Endothelial cell of umbilical vein (primary cell): ENCODE measurements at regions not wholly inside any gene's neighbourhood (a gene's known extent, or its start where the extent isn't known, plus 50 kb on each side); places are given as distances from the start of the nearest gene placed in this dataset.

Experiments
- BruUV-seq: library from RNA; stranded (reverse); fragments of 400-500 nt; replicated peaks from 2 replicates; lab custom pipeline; 2021; lab: Mats Ljungman, UMichigan
- CTCF ChIA-PET: fragments of 300-600, 350-600 bp; sonication (Branson Sonifier 250); formaldehyde crosslinking; loops from one replicate; lab custom pipeline; 2021; ENCODE audit warnings: antibody characterized with exemption, inconsistent platforms; lab: Charles Lee
- POLR2A ChIA-PET: fragments of 300-600, 350-600 bp; sonication (Branson Sonifier 250); formaldehyde crosslinking; loops from one replicate; lab custom pipeline; 2021; ENCODE audit warnings: antibody characterized with exemption, inconsistent platforms; lab: Charles Lee
- DNase-seq: peaks from one replicate; pipeline ENCODE4 v3.0.0-alpha.2; 2011; ENCODE audit warnings: low read depth, low spot score
- FAIRE-seq: peaks from 2 replicates; lab custom pipeline; 2011; peaks lifted over from hg19 to GRCh38; lab: Jason Lieb, UNC
- H2AFZ ChIP-seq: 2 replicates; pipeline ENCODE4 v1.6.0; 2012; ENCODE audit warnings: low read depth, low read length, control low read depth, inconsistent platforms
- H3K27ac ChIP-seq: 2 replicates; pipeline ENCODE4 v1.5.1; 2011; ENCODE audit warnings: low read depth, mild to moderate bottlenecking, control low read depth, low read length, moderate library complexity; ENCODE audit not compliant: insufficient read depth
- H3K27me3 ChIP-seq, 2 experiments: 2 replicates each; pipeline versions ENCODE4 v1.6.0 to v1.6.1; 2011; ENCODE audit warnings: low read length in 2 of 2, mixed read lengths in 1 of 2; ENCODE audit not compliant: control insufficient read depth in 2 of 2, insufficient read depth in 2 of 2
- H3K36me3 ChIP-seq, 2 experiments: 2 replicates in 1 of 2; 3 replicates in 1 of 2; pipeline ENCODE4 v1.5.1; 2011; ENCODE audit warnings: low read length in 2 of 2, mild to moderate bottlenecking in 1 of 2, moderate library complexity in 1 of 2; ENCODE audit not compliant: control insufficient read depth in 2 of 2, insufficient read depth in 2 of 2; ENCODE audit errors: extremely low read depth in 1 of 2
- H3K4me1 ChIP-seq: 3 replicates; pipeline ENCODE4 v1.5.1; 2011; ENCODE audit warnings: mild to moderate bottlenecking, low read length; ENCODE audit not compliant: control insufficient read depth, insufficient read depth; ENCODE audit errors: extremely low read depth
- H3K4me2 ChIP-seq: 2 replicates; pipeline ENCODE4 v1.6.1; 2011; ENCODE audit warnings: low read length, control low read depth, mixed read lengths; ENCODE audit not compliant: insufficient read depth
- H3K4me3 ChIP-seq, 3 experiments: fragments of 200-600 bp in 1 of 3; sonication (generic), shearing (Covaris generic) in 1 of 3; replicated peaks in 1 of 3; 2 replicates each; pipeline ENCODE4 v1.5.1; 2011 to 2016; ENCODE audit warnings: control low read depth in 3 of 3, low read length in 3 of 3, mild to moderate bottlenecking in 2 of 3, inconsistent platforms in 1 of 3, low read depth in 1 of 3, moderate library complexity in 1 of 3; ENCODE audit not compliant: insufficient read depth in 1 of 3
- H3K79me2 ChIP-seq: 2 replicates; pipeline ENCODE4 v1.6.0; 2012; ENCODE audit warnings: low read length, inconsistent platforms; ENCODE audit not compliant: control insufficient read depth, insufficient read depth
- H3K9ac ChIP-seq: replicated peaks from 2 replicates; pipeline ENCODE3; 2011; ENCODE audit warnings: low read length, control low read depth; ENCODE audit not compliant: insufficient read depth; ENCODE audit errors: extremely low read depth
- H3K9me1 ChIP-seq: replicated peaks from 3 replicates; pipeline ENCODE4 v1.6.0; 2011; ENCODE audit warnings: mild to moderate bottlenecking, low read length; ENCODE audit not compliant: control insufficient read depth, insufficient read depth; ENCODE audit errors: extremely low read depth
- H3K9me3 ChIP-seq: replicated peaks from 2 replicates; pipeline ENCODE4 v1.5.1; 2012; ENCODE audit warnings: low read length, inconsistent platforms; ENCODE audit not compliant: control insufficient read depth, insufficient read depth
- H4K20me1 ChIP-seq: replicated peaks from 2 replicates; pipeline ENCODE3; 2011; ENCODE audit warnings: mild to moderate bottlenecking, low read length; ENCODE audit not compliant: control insufficient read depth, insufficient read depth; ENCODE audit errors: extremely low read depth
- EZH2 ChIP-seq: IDR thresholded peaks from 2 replicates; pipeline ENCODE4 v1.6.1; 2012; ENCODE audit warnings: borderline replicate concordance, low read depth, mild to moderate bottlenecking, moderate library complexity, low read length, inconsistent platforms; ENCODE audit not compliant: severe bottlenecking
- FOS ChIP-seq: IDR thresholded peaks from 2 replicates; pipeline ENCODE4 v1.6.1; 2011; ENCODE audit warnings: mild to moderate bottlenecking, low read length, moderate library complexity, borderline replicate concordance; ENCODE audit not compliant: insufficient read depth
- GATA2 ChIP-seq: IDR thresholded peaks from 2 replicates; pipeline ENCODE4 v1.7.0; 2011; ENCODE audit warnings: low read depth, mild to moderate bottlenecking, moderate library complexity, mixed read lengths, low read length; ENCODE audit not compliant: insufficient read length, insufficient read depth
- JUN ChIP-seq: IDR thresholded peaks from 2 replicates; pipeline ENCODE4 v1.6.1; 2011; ENCODE audit warnings: borderline replicate concordance, low read depth; ENCODE audit not compliant: insufficient read length, insufficient read depth
- MYC ChIP-seq: IDR thresholded peaks from one replicate; pipeline ENCODE4 v1.6.1; 2011; ENCODE audit warnings: mild to moderate bottlenecking, low read depth, low read length
- POLR2A ChIP-seq: IDR thresholded peaks from 2 replicates; pipeline ENCODE4 v1.6.1; 2012; ENCODE audit warnings: low read depth, mild to moderate bottlenecking, control low read depth, low read length
- POLR2AphosphoS5 ChIP-seq: IDR thresholded peaks from 2 replicates; pipeline ENCODE4 v1.6.1; 2012; ENCODE audit warnings: low read depth, mild to moderate bottlenecking, control low read depth, low read length, moderate library complexity; ENCODE audit not compliant: insufficient read depth
- dilution Hi-C: fragments of 300-500 bp; cut with MboI; formaldehyde crosslinking; loops from one replicate; pipeline ENCODE4 v1.15.0; 2019; ENCODE audit warnings: low sequenced_read_pairs; ENCODE audit not compliant: extremely low pct_ligation_motif_present
- intact Hi-C: fragments of 100-400 bp; cut with micrococcal nuclease; formaldehyde crosslinking; loops from one replicate; pipeline ENCODE4 v1.10.0; 2022
- TF ChIP-seq, protein P1 (sequence below): IDR thresholded peaks from 2 replicates; pipeline ENCODE4 v1.6.1; 2011; ENCODE audit not compliant: insufficient read depth, insufficient read length
- TF ChIP-seq, protein P2 (sequence below), 2 donors: IDR thresholded peaks; 1 replicate in 1 of 2; 2 replicates in 1 of 2; pipeline ENCODE4 v1.5.1; 2011; ENCODE audit warnings: low read length in 2 of 2, mild to moderate bottlenecking in 2 of 2, moderate library complexity in 2 of 2, control low read depth in 1 of 2, inconsistent platforms in 1 of 2, low read depth in 1 of 2; ENCODE audit not compliant: insufficient read depth in 1 of 2; ENCODE audit errors: extremely low read depth in 1 of 2

DNA sequence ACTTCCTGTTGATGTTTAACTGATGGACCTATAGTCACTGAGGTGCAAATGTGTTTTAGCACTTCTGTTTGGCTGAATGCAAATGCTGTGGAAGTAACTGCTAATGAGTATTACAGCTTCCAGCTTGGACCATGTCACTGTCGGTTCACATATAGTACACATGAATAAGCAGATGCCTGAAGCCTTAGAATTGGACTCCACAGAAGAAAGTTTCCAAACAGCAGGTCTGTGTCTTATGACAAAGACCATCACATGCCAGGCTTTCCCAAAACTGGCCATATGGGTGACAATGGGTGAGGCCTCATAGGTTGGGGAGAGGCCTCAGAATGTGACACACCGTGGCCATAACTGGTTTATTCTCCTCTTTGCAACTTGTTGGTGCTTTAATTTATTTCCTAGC, 241.8 kb downstream of the WNT5A start:
- no peak for DNase-seq
- FAIRE-seq = no peak

DNA sequence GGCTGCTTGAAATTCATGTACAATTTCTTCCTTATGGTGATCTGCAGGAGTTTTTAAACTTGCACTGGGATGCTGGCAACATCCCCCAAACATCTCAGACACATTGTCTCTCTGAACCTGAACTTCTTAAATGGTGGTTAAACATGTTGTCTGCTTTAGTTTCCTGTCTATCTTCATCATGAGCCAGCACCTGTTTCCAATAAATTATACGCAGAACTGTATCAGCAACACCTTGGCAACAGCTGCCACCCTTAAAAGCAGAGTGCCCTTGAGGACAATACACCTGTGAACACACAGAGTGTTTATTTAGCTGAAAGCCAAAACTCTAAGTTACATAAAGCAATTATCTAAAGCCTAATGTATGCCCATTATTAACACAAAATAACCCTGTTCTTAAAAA, 242.9 kb downstream of the WNT5A start:
- Histone ChIP-seq H2AFZ (no peak overlapping the region), H3K27me3 (no peaks in the 10 kb centered on the region), H3K27ac (no peak overlapping the region), H4K20me1 (no peaks in the 10 kb centered on the region), H3K9ac (no peak overlapping the region), H3K9me3 (no peaks in the 10 kb centered on the region), H3K4me2 (no peak overlapping the region), H3K9me1 (no peaks in the 10 kb centered on the region), H3K4me1 (no peaks in the 10 kb centered on the region), H3K36me3 (no peaks in the 10 kb centered on the region), H3K4me3 (no peak overlapping the region), H3K79me2 (no peaks in the 10 kb centered on the region)
- intact Hi-C loops (no loop called here), dilution Hi-C loops (no loop called here)
- ChIA-PET POLR2A (no interaction called here), CTCF (no interaction called here)
- BruUV-seq = no TSS peak
- FAIRE-seq (no peak), DNase-seq (no peak)
- no peak for TF ChIP-seq GATA2
- TF ChIP-seq JUN = no peak
- TF ChIP-seq, protein P1, sequence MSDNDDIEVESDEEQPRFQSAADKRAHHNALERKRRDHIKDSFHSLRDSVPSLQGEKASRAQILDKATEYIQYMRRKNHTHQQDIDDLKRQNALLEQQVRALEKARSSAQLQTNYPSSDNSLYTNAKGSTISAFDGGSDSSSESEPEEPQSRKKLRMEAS = no peak
- no peak for TF ChIP-seq MYC
- no peak for TF ChIP-seq POLR2A
- no peak for TF ChIP-seq POLR2AphosphoS5
- TF ChIP-seq, protein P2, sequence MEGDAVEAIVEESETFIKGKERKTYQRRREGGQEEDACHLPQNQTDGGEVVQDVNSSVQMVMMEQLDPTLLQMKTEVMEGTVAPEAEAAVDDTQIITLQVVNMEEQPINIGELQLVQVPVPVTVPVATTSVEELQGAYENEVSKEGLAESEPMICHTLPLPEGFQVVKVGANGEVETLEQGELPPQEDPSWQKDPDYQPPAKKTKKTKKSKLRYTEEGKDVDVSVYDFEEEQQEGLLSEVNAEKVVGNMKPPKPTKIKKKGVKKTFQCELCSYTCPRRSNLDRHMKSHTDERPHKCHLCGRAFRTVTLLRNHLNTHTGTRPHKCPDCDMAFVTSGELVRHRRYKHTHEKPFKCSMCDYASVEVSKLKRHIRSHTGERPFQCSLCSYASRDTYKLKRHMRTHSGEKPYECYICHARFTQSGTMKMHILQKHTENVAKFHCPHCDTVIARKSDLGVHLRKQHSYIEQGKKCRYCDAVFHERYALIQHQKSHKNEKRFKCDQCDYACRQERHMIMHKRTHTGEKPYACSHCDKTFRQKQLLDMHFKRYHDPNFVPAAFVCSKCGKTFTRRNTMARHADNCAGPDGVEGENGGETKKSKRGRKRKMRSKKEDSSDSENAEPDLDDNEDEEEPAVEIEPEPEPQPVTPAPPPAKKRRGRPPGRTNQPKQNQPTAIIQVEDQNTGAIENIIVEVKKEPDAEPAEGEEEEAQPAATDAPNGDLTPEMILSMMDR (IDR thresholded peaks at IDR 0.05; ENCODE audit: extremely low read depth in 1 of 2, insufficient read depth in 1 of 2, low read depth in 1 of 2, low read length in 2 of 2) = no peak
- TF ChIP-seq EZH2 = no peak
- TF ChIP-seq FOS = no peak

More for the DNA sequence above, 241.8 kb downstream of the WNT5A start:
- Histone ChIP-seq H3K9ac (no peak overlapping the region), H3K9me3 (no peaks in the 10 kb centered on the region), H3K27ac (no peak overlapping the region), H3K27me3 (no peaks in the 10 kb centered on the region), H2AFZ (no peak overlapping the region), H3K4me1 (no peaks in the 10 kb centered on the region), H3K4me3 (no peak overlapping the region), H3K36me3 (no peaks in the 10 kb centered on the region), H3K9me1 (no peaks in the 10 kb centered on the region), H3K4me2 (no peak overlapping the region), H4K20me1 (no peaks in the 10 kb centered on the region), H3K79me2 (no peaks in the 10 kb centered on the region)
- CTCF ChIA-PET = no interaction called here
- intact Hi-C loops (no loop called here), dilution Hi-C loops (no loop called here)
- BruUV-seq = no TSS peak
- no peak for TF ChIP-seq FOS
- no peak for TF ChIP-seq POLR2A
- POLR2A ChIA-PET = no interaction called here
